Vagina (tissue), 2 donors: ENCODE measurements at regions not wholly inside any gene's neighbourhood (a gene's known extent, or its start where the extent isn't known, plus 50 kb on each side); places are given as distances from the start of the nearest gene placed in this dataset.

Experiments
- DNase-seq, 2 donors: peaks; one replicate each; pipeline ENCODE4 v3.0.0-alpha.2; 2017; ENCODE audit errors: extremely low spot score in 2 of 2
- H3K27ac ChIP-seq: fragments of 200-600 bp; sonication (generic); one replicate; pipeline ENCODE4 v1.5.1; 2019
- H3K27me3 ChIP-seq: fragments of 200-600 bp; sonication (generic); one replicate; pipeline ENCODE4 v1.5.1; 2019
- H3K36me3 ChIP-seq, 2 donors: fragments of 200-600 bp; sonication (generic); one replicate each; pipeline ENCODE4 v1.5.1; 2017 to 2019
- H3K4me1 ChIP-seq: fragments of 200-600 bp; sonication (generic); one replicate; pipeline ENCODE4 v1.5.1; 2019
- H3K4me3 ChIP-seq, 2 donors: fragments of 200-600 bp; sonication (generic); 1 replicate in 1 of 2; 2 replicates in 1 of 2; pipeline ENCODE4 v1.5.1; 2016 to 2019
- H3K9me3 ChIP-seq: fragments of 200-600 bp; sonication (generic); one replicate; pipeline ENCODE4 v1.5.1; 2019
- POLR2A ChIP-seq, 2 donors: fragments of 450-650 bp; IDR thresholded peaks; one replicate each; pipeline ENCODE4 v1.6.1; 2017; ENCODE audit warnings: antibody characterized with exemption in 2 of 2, mild to moderate bottlenecking in 2 of 2, moderate library complexity in 2 of 2
- POLR2AphosphoS5 ChIP-seq, 2 donors: sonication (generic); formaldehyde crosslinking; IDR thresholded peaks; one replicate each; pipeline ENCODE4 v1.9.0; 2017; ENCODE audit warnings: antibody characterized with exemption in 2 of 2, mild to moderate bottlenecking in 2 of 2, low read depth in 1 of 2; ENCODE audit not compliant: insufficient read depth in 1 of 2
- intact Hi-C: fragments of 100-400 bp; cut with DNase I; formaldehyde crosslinking; loops from one replicate; pipeline ENCODE4 v1.15.1; 2023
- TF ChIP-seq, protein P1 (sequence below), 3 experiments: fragments of 450-650 bp in 2 of 3; fragments of 200-600 bp in 1 of 3; sonication (generic) in 1 of 3; IDR thresholded peaks; one replicate each; pipeline ENCODE4 v1.5.1; 2017 to 2019; ENCODE audit warnings: antibody characterized with exemption in 3 of 3, mild to moderate bottlenecking in 2 of 3, moderate library complexity in 2 of 3

DNA sequence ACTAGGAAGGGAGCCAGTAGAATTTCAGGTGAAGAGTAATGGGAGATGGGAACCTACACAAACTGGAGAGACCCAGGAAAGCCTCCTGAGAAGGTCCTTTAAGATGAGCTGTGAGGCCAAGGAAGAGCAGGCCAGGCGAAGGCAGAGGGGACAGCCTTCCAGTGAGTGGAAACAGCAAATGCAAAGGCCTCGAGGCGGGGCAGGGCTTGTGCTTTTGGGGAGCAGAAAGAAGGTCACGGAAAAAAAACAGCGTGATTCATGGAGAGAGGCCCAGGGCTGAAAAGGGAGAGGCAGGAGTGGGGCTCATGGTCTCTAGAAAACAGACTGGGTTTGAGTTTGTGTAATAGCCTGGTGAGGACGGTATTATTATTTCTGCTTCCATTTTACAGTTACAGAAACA is 386.5 kb upstream of the ASIC2 start:
- DNase-seq: no peak
- TF ChIP-seq POLR2AphosphoS5 (IDR thresholded peaks at IDR 0.05; ENCODE audit: insufficient read depth in 1 of 2, low read depth in 1 of 2): no peak
- TF ChIP-seq, protein P1, sequence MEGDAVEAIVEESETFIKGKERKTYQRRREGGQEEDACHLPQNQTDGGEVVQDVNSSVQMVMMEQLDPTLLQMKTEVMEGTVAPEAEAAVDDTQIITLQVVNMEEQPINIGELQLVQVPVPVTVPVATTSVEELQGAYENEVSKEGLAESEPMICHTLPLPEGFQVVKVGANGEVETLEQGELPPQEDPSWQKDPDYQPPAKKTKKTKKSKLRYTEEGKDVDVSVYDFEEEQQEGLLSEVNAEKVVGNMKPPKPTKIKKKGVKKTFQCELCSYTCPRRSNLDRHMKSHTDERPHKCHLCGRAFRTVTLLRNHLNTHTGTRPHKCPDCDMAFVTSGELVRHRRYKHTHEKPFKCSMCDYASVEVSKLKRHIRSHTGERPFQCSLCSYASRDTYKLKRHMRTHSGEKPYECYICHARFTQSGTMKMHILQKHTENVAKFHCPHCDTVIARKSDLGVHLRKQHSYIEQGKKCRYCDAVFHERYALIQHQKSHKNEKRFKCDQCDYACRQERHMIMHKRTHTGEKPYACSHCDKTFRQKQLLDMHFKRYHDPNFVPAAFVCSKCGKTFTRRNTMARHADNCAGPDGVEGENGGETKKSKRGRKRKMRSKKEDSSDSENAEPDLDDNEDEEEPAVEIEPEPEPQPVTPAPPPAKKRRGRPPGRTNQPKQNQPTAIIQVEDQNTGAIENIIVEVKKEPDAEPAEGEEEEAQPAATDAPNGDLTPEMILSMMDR (IDR thresholded peaks at IDR 0.05): no peak
- no peak for TF ChIP-seq POLR2A (IDR thresholded peaks at IDR 0.05)
- Histone ChIP-seq H3K4me1 (no peaks in the 10 kb centered on the region), H3K4me3 (no peak overlapping the region), H3K27me3 (no peaks in the 10 kb centered on the region), H3K36me3 (no peaks in the 10 kb centered on the region), H3K27ac (no peak overlapping the region), H3K9me3 (no peaks in the 10 kb centered on the region)
- intact Hi-C loops: no loop called here

DNA sequence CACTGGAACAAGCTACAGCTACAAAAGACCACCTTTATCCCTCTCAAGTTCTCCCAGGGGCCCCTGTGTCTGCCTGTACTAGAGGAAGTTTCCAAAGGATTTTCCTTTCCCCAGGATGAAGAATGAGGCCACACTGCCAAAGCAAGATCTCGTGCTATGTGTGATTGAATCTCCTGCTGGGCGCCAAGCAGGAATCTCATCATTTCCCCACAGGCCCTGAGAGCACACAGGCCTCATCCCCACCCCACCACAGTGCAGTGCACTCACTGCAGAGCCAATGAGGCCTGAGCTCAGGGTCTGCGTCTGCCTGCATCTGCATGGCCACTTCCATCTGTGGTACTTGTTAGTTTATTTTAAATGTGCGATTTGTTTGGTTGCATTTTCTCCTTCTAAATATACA is 387.4 kb upstream of the ASIC2 start:
- no peaks in the 10 kb centered on the region for H3K9me3 ChIP-seq
- no peaks in the 10 kb centered on the region for H3K4me1 ChIP-seq
- H3K36me3 ChIP-seq: no peaks in the 10 kb centered on the region
- DNase-seq: no peak
- no peaks in the 10 kb centered on the region for H3K27me3 ChIP-seq
- TF ChIP-seq POLR2A (IDR thresholded peaks at IDR 0.05): no peak
- TF ChIP-seq, protein P1 (IDR thresholded peaks at IDR 0.05): no peak
- TF ChIP-seq POLR2AphosphoS5 (IDR thresholded peaks at IDR 0.05; ENCODE audit: insufficient read depth in 1 of 2, low read depth in 1 of 2): no peak
- no peak overlapping the region for H3K4me3 ChIP-seq
- H3K27ac ChIP-seq: no peak overlapping the region
- intact Hi-C loops: no loop called here

DNA sequence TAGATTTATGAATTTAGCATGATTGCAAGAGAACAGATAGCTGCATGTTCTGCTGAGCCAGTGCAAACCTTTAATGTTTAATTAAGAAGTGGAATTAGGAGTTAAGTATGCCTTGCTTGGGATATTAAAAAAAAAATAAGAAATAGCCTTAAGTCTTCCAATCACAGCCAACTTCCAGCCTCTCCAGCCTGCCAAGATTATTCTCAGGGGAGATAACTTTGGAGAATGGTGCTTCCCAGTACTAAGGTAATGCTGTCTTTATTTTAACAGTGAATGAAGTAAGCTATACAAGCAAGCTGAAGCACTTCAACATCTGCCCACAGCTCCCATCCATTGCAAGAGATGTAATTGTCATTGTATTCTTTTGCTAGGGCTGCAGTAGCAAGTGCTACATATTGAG is 389.5 kb upstream of the ASIC2 start:
- no peaks in the 10 kb centered on the region for H3K9me3 ChIP-seq
- TF ChIP-seq POLR2A (IDR thresholded peaks at IDR 0.05) (no peak), POLR2AphosphoS5 (IDR thresholded peaks at IDR 0.05; ENCODE audit: insufficient read depth in 1 of 2, low read depth in 1 of 2) (no peak)
- TF ChIP-seq, protein P1 (IDR thresholded peaks at IDR 0.05): no peak
- intact Hi-C loops: no loop called here

DNA sequence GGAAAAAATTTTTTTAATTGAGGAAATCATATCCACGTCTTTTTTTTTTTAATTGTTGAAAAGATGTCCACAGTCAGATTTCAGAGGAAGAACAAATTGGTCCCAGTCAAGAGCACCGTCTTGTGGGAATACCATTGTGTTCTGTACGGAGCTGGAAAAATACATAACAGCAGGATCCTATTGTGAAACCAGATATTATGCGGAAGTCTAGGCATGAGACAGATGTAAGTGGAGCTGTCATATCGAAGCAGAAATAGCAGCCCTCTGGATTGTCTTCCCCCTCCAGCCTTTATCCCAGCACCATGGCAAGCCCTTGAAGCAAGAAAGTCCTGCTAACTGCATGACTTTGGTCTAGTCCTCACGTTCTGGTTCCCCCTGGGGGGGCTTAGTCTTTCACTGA is 391.6 kb upstream of the ASIC2 start:
- intact Hi-C loops: no loop called here

More for the DNA sequence above, 389.5 kb upstream of the ASIC2 start:
- no peaks in the 10 kb centered on the region for H3K27me3 ChIP-seq
- no peak for DNase-seq
- no peaks in the 10 kb centered on the region for H3K36me3 ChIP-seq
- no peak overlapping the region for H3K27ac ChIP-seq
- no peaks in the 10 kb centered on the region for H3K4me1 ChIP-seq
- H3K4me3 ChIP-seq: no peak overlapping the region

DNA sequence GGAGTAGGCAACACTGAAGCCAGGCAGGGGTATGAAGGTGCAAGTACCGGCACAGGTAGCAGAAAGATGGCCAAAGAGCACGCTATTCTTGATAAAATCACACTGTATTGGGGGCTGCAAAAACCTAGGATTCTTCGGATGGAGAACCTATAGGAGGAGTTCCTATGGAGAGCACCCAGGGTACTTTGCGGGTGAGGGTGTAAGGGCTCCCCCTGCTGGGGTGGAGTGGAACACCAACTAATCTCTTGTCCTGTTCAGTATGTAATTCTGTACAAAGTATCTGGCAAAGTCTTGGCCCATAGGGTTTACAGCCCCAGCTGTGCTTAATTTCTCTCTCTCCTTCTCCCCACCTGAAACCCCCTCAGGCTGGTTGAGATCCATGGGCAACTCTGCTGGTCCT is 393.1 kb upstream of the ASIC2 start:
- no peak for TF ChIP-seq POLR2AphosphoS5 (IDR thresholded peaks at IDR 0.05; ENCODE audit: insufficient read depth in 1 of 2, low read depth in 1 of 2)
- TF ChIP-seq POLR2A (IDR thresholded peaks at IDR 0.05): no peak
- TF ChIP-seq, protein P1 (IDR thresholded peaks at IDR 0.05): no peak
- Histone ChIP-seq H3K4me1 (no peaks in the 10 kb centered on the region), H3K27ac (no peak overlapping the region), H3K36me3 (no peaks in the 10 kb centered on the region), H3K4me3 (no peak overlapping the region), H3K9me3 (no peaks in the 10 kb centered on the region), H3K27me3 (no peaks in the 10 kb centered on the region)
- no peak for DNase-seq
- intact Hi-C loops: no loop called here

More for the DNA sequence above, 391.6 kb upstream of the ASIC2 start:
- Histone ChIP-seq H3K9me3 (no peaks in the 10 kb centered on the region), H3K27me3 (no peaks in the 10 kb centered on the region), H3K4me1 (no peaks in the 10 kb centered on the region), H3K27ac (no peak overlapping the region), H3K4me3 (no peak overlapping the region), H3K36me3 (no peaks in the 10 kb centered on the region)
- no peak for DNase-seq
- TF ChIP-seq, protein P1 (IDR thresholded peaks at IDR 0.05): no peak
- TF ChIP-seq POLR2AphosphoS5 (IDR thresholded peaks at IDR 0.05; ENCODE audit: insufficient read depth in 1 of 2, low read depth in 1 of 2) (no peak), POLR2A (IDR thresholded peaks at IDR 0.05) (no peak)
